Dendritic cell treated with granulocyte-macrophage colony-stimulating factor and Interleukin-4, amounts not matched to agents 40 ng/mL and 50 ng/mL, for 4 days (primary cell): ENCODE measurements at regions not wholly inside any gene's neighbourhood (a gene's known extent, or its start where the extent isn't known, plus 50 kb on each side); places are given as distances from the start of the nearest gene placed in this dataset.

Experiments used
- H3K27ac Mint-ChIP-seq: one replicate; pipeline ENCODE4 v1.8.0; 2022; ENCODE audit warnings: mild to moderate bottlenecking, mixed read lengths
- H3K27me3 Mint-ChIP-seq: one replicate; pipeline ENCODE4 v1.8.0; 2022; ENCODE audit warnings: mild to moderate bottlenecking, mixed read lengths
- H3K36me3 Mint-ChIP-seq: one replicate; pipeline ENCODE4 v1.8.0; 2022; ENCODE audit warnings: low read depth, mixed read lengths
- H3K4me1 Mint-ChIP-seq: one replicate; pipeline ENCODE4 v1.8.0; 2022; ENCODE audit warnings: low read depth, mixed read lengths
- H3K4me3 Mint-ChIP-seq: one replicate; pipeline ENCODE4 v1.8.0; 2022; ENCODE audit warnings: mild to moderate bottlenecking, moderate library complexity, mixed read lengths
- H3K9me3 Mint-ChIP-seq: one replicate; pipeline ENCODE4 v1.8.0; 2022; ENCODE audit warnings: mixed read lengths
- intact Hi-C: fragments of 100-400 bp; cut with micrococcal nuclease; formaldehyde crosslinking; loops from one replicate; pipeline ENCODE4 v1.15.0; 2022

DNA sequence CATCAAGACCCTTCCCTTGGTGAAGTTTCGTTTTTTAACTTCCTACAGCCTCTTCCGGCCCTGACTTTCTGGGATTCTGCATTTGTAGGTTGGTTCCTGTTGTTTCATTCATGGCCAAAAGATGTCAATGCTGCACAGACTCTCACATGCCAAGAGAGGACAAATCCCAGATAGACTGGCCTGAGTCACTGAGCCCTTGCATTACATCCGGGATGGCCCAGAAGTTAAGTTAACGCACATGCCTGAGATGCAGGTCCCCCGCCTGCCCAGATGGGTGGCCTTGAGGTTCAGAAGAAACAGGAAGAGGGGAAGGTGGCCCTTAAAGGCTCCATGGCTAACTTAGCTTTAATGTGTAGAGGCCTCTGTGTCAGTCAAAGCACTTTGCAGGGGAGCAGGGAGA is 51.6 kb upstream of the SRGAP3 start:
- H3K9me3 Mint-ChIP-seq = no peaks in the 10 kb centered on the region
- peaks cover 7% of the 10 kb centered on the region for H3K4me1 Mint-ChIP-seq
- H3K27ac Mint-ChIP-seq = no peak overlapping the region
- H3K4me3 Mint-ChIP-seq = no peak overlapping the region
- H3K27me3 Mint-ChIP-seq = peaks cover 5% of the 10 kb centered on the region
- H3K36me3 Mint-ChIP-seq = no peaks in the 10 kb centered on the region
- intact Hi-C loops = no loop called here

- intact Hi-C loops = loop anchor here (1.0 to 2.0 kb wide), 3 partner anchors 235 to 330 kb away; no protein-coding TSS in a partner anchor
- Mint-ChIP-seq H3K27ac (no peak overlapping the region), H3K4me1 (peaks cover 7% of the 10 kb centered on the region), H3K4me3 (no peak overlapping the region), H3K27me3 (peaks cover 5% of the 10 kb centered on the region), H3K9me3 (no peaks in the 10 kb centered on the region), H3K36me3 (no peaks in the 10 kb centered on the region)
Observed at GRCh38 chr3:9301798-9302197, 52.4 kb upstream of the SRGAP3 start.

DNA sequence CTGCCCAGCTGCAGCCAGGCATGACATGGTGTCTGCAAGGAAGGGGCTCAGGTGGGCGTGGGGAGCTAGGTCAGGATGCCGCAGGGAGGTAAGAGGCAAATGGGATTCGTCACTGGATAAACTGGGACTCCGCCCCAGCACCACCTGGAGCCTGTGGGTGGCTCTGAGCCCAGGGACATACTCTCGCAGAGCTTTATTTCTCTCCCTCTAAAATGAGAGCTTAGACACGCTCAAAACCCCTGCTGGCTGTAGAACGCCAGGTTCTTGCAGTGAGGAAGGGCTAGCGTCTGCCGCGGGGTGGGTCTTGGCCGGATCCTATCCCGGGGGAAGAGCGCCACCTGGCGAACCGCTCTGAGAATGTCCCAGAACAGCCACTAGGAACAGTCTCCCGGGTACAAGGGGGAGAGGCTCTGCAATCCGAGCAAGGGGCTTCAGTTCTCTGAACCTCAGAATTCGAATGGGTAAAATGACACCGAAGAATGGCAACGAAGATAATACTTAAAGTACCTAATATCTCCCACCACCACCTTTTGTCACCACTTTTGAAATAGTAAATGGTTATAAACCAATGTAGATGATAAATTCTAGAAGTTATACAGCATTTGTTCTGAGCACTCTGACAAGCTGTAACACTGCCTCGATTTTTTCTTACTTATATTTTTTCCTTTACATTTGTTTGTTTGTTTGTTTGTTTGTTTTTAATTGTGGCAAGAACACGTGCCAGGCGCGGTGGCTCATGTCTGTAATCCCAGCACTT is 53.2 kb upstream of the SRGAP3 start:
- Mint-ChIP-seq H3K36me3 (no peaks in the 10 kb centered on the region), H3K4me1 (peaks cover 7% of the 10 kb centered on the region), H3K4me3 (no peak overlapping the region), H3K27ac (no peak overlapping the region), H3K9me3 (no peaks in the 10 kb centered on the region), H3K27me3 (peaks cover 5% of the 10 kb centered on the region)
- intact Hi-C loops = loop anchor here (1.0 to 2.0 kb wide), 3 partner anchors 236 to 331 kb away; no protein-coding TSS in a partner anchor

DNA sequence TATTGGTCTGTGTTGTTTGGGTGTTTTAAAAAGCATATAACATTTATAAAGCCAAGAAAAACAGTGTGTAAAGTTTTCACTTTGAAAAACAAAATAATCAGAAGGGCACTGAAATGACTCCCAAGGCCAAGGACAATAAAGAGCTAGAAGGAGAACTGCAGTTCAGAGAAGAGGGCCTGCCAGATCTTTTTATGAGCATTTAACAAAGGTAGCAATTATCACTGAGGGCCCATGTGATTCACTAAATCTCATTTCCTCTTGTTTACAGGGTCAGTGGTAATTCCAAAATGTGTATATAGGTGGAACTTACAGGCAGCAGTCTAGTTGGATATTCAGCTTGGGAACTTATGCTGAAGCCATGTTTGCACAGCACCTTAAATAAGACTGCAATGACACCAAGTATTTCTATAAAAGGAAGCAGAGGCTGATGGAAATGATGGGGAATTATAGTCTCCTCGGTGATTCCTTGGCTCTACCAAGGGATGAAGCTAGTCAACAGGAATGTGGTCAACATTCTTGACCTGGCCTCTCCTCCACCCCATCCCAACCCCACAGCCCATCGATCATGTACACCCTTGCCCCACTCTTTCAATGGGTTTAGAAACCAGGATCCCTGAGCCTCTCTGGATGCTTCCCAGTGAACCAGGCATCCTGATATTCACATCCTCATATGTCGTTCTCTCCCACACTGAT is 54.4 kb upstream of the THUMPD3 start:
- Mint-ChIP-seq H3K4me1 (no peaks in the 10 kb centered on the region), H3K36me3 (no peaks in the 10 kb centered on the region), H3K4me3 (no peak overlapping the region), H3K27ac (no peak overlapping the region), H3K27me3 (no peaks in the 10 kb centered on the region), H3K9me3 (no peaks in the 10 kb centered on the region)
- intact Hi-C loops = no loop called here

GRCh38 chr3:9310043-9310442 is 52.8 kb upstream of the THUMPD3 start:
- H3K4me1 Mint-ChIP-seq = no peaks in the 10 kb centered on the region
- H3K27ac Mint-ChIP-seq = no peak overlapping the region
- H3K4me3 Mint-ChIP-seq = no peak overlapping the region
- peaks cover under 1% of the 10 kb centered on the region for H3K27me3 Mint-ChIP-seq
- intact Hi-C loops = no loop called here
- no peaks in the 10 kb centered on the region for H3K36me3 Mint-ChIP-seq
- H3K9me3 Mint-ChIP-seq = no peaks in the 10 kb centered on the region

DNA sequence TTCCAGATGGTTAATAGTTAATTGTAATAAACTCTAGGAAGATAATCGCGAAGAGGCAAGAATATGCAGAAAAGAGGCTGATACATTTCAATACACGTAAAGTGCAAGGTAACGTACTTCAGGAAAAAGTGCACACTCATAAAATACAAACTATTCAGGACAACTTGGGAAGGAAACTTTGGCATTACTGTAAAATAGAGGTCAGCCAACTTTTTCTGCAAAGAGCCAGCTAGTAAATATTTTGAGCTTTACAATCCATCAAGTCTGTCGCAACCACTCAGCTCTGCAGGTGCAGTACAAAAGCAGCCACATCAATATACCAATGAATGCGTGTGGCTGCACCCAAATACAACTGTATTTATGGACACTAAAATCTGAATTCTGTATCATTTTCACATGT is 51.6 kb upstream of the THUMPD3 start:
- H3K27me3 Mint-ChIP-seq = peaks cover 4% of the 10 kb centered on the region
- H3K36me3 Mint-ChIP-seq = no peaks in the 10 kb centered on the region
- H3K9me3 Mint-ChIP-seq = no peaks in the 10 kb centered on the region
- intact Hi-C loops = no loop called here
- H3K4me1 Mint-ChIP-seq = no peaks in the 10 kb centered on the region
- H3K27ac Mint-ChIP-seq = no peak overlapping the region
- no peak overlapping the region for H3K4me3 Mint-ChIP-seq
